Stomach (tissue), 8 donors: ENCODE measurements at regions not wholly inside any gene's neighbourhood (a gene's known extent, or its start where the extent isn't known, plus 50 kb on each side); places are given as distances from the start of the nearest gene placed in this dataset.

Experiments
- DNase-seq, 2 donors: peaks; one replicate each; pipeline versions ENCODE4 v3.0.0 to v3.0.0-alpha.2; 2013 to 2019
- H3K27ac ChIP-seq, 5 donors: fragments of 200-600 bp in 4 of 5; sonication (generic) in 4 of 5; one replicate each; pipeline ENCODE4 v1.5.1; 2013 to 2019; ENCODE audit warnings: mild to moderate bottlenecking in 1 of 5, moderate library complexity in 1 of 5
- H3K27me3 ChIP-seq, 3 donors: fragments of 200-600 bp; sonication (generic); one replicate each; pipeline ENCODE4 v1.5.1; 2017 to 2019; ENCODE audit warnings: mixed run types in 1 of 3
- H3K36me3 ChIP-seq, 4 donors: fragments of 200-600 bp; sonication (generic); 1 replicate in 3 of 4; 2 replicates in 1 of 4; pipeline ENCODE4 v1.5.1; 2016 to 2019
- H3K4me1 ChIP-seq, 4 donors: fragments of 200-600 bp; sonication (generic); one replicate each; pipeline ENCODE4 v1.5.1; 2016 to 2019
- H3K4me3 ChIP-seq, 4 donors: fragments of 200-600 bp; sonication (generic) in 3 of 4; one replicate each; pipeline ENCODE4 v1.5.1; 2016 to 2019; ENCODE audit warnings: mild to moderate bottlenecking in 1 of 4
- H3K9me3 ChIP-seq, 4 donors: fragments of 200-600 bp; sonication (generic); one replicate each; pipeline ENCODE4 v1.5.1; 2016 to 2019
- CTCF ChIP-seq, 7 experiments: fragments of 450-650 bp in 4 of 7; fragments of 200-600 bp in 3 of 7; sonication (generic) in 3 of 7; IDR thresholded peaks; one replicate each; pipeline ENCODE4 v1.5.1; 2016 to 2019; ENCODE audit warnings: antibody characterized with exemption in 7 of 7, control low read depth in 2 of 7, mild to moderate bottlenecking in 1 of 7
- EP300 ChIP-seq: sonication (generic); formaldehyde crosslinking; IDR thresholded peaks from one replicate; pipeline ENCODE4 v1.6.1; 2017; ENCODE audit warnings: antibody characterized with exemption
- POLR2A ChIP-seq, 4 donors: fragments of 450-650 bp; IDR thresholded peaks; one replicate each; pipeline ENCODE4 v1.6.1; 2016; ENCODE audit warnings: antibody characterized with exemption in 4 of 4, control low read depth in 2 of 4, mild to moderate bottlenecking in 1 of 4, moderate library complexity in 1 of 4
- POLR2AphosphoS5 ChIP-seq, 3 donors: sonication (generic); formaldehyde crosslinking; IDR thresholded peaks; one replicate each; pipeline ENCODE4 v1.6.1; 2016; ENCODE audit warnings: antibody characterized with exemption in 3 of 3
- WGBS, 5 donors: extraction: QIAGEN DNeasy Blood & Tissue Kit in 3 of 5; methylation state at CpG; one replicate each; pipeline versions ENCODE4 v1.1.5 to v1.1.7; 2013 to 2018; 5-methylcytosine and 5-hydroxymethylcytosine counted together
- intact Hi-C: fragments of 100-400 bp; cut with DNase I; formaldehyde crosslinking; loops from one replicate; pipeline ENCODE4 v1.15.1; 2023; ENCODE audit warnings: low total_unique reads
- donor health status: healthy with polysubstance abuse.
- donor health status: Bipolar disorder and iron deficiency.
- donor health status: healthy.

- Histone ChIP-seq H3K36me3 (no peaks in the 10 kb centered on the region), H3K4me1 (no peaks in the 10 kb centered on the region), H3K27me3 (no peaks in the 10 kb centered on the region), H3K27ac (no peak overlapping the region), H3K9me3 (peaks cover 0 to 6% (median 2%) of the 10 kb centered on the region in 4 donors), H3K4me3 (no peak overlapping the region)
- intact Hi-C loops = no loop called here
- TF ChIP-seq POLR2A (IDR thresholded peaks at IDR 0.05) = no peak
- no peak for TF ChIP-seq POLR2AphosphoS5 (IDR thresholded peaks at IDR 0.05)
- TF ChIP-seq EP300 = no peak
- no peak for TF ChIP-seq CTCF (IDR thresholded peaks at IDR 0.05)
- no peak for DNase-seq
- WGBS, 5 donors = 85 to 93% (median 91%) methylated on average over 6 of the region's 6 CpGs
Observed at GRCh38 chr4:189322426-189322825, 618.2 kb upstream of the FRG1 start.

GRCh38 chr4:189341881-189342280 is 598.8 kb upstream of the FRG1 start:
- intact Hi-C loops = no loop called here
- Histone ChIP-seq H3K36me3 (no peaks in the 10 kb centered on the region), H3K27ac (no peak overlapping the region), H3K4me1 (no peaks in the 10 kb centered on the region), H3K27me3 (no peaks in the 10 kb centered on the region), H3K4me3 (no peak overlapping the region), H3K9me3 (peaks cover 0 to 17% (median 2%) of the 10 kb centered on the region in 4 donors)
- TF ChIP-seq POLR2A (IDR thresholded peaks at IDR 0.05) (no peak), POLR2AphosphoS5 (IDR thresholded peaks at IDR 0.05) (no peak), EP300 (no peak), CTCF (IDR thresholded peaks at IDR 0.05) (no peak)
- 41 to 92% (median 61%) methylated on average over 3 of the region's 3 CpGs for WGBS, 5 donors
- DNase-seq = no peak

- no peaks in the 10 kb centered on the region for H3K4me1 ChIP-seq
- intact Hi-C loops = no loop called here
- no peaks in the 10 kb centered on the region for H3K9me3 ChIP-seq
- DNase-seq = no peak
- H3K4me3 ChIP-seq = no peak overlapping the region
- no peak for TF ChIP-seq POLR2AphosphoS5 (IDR thresholded peaks at IDR 0.05)
- no peak for TF ChIP-seq EP300
- TF ChIP-seq CTCF (IDR thresholded peaks at IDR 0.05) = no peak
- no peak for TF ChIP-seq POLR2A (IDR thresholded peaks at IDR 0.05)
- 86 to 97% (median 90%) methylated on average over 13 to 33 of the region's 33 CpGs for WGBS, 5 donors
- no peaks in the 10 kb centered on the region for H3K27me3 ChIP-seq
- no peaks in the 10 kb centered on the region for H3K36me3 ChIP-seq
- H3K27ac ChIP-seq = no peak overlapping the region
Observed at GRCh38 chr4:189355590-189355989, 585.1 kb upstream of the FRG1 start.

GRCh38 chr4:189362364-189362763 is 578.3 kb upstream of the FRG1 start:
- WGBS, 5 donors = 88 to 94% (median 92%) methylated on average over 7 of the region's 7 CpGs
- Histone ChIP-seq H3K27ac (no peak overlapping the region), H3K4me1 (no peaks in the 10 kb centered on the region), H3K4me3 (no peak overlapping the region), H3K27me3 (no peaks in the 10 kb centered on the region), H3K36me3 (no peaks in the 10 kb centered on the region), H3K9me3 (no peaks in the 10 kb centered on the region)
- DNase-seq = no peak
- TF ChIP-seq POLR2AphosphoS5 (IDR thresholded peaks at IDR 0.05) (no peak), EP300 (no peak), POLR2A (IDR thresholded peaks at IDR 0.05) (no peak), CTCF (IDR thresholded peaks at IDR 0.05) (no peak)
- intact Hi-C loops = no loop called here
